GM19463 (cell line): ENCODE measurements at regions not wholly inside any gene's neighbourhood (a gene's known extent, or its start where the extent isn't known, plus 50 kb on each side); places are given as distances from the start of the nearest gene placed in this dataset.
"Not testable (repeated sequence)": the region's sequence is repeated elsewhere in the genome, so short reads cannot be mapped to it uniquely, and the experiment has no call there.

Source experiments
- ATAC-seq: cut with Tn5 transposase; IDR thresholded peaks from one replicate; pipeline ENCODE4 v1.9.1; 2021; ENCODE audit warnings: mild to moderate bottlenecking, moderate library complexity; ENCODE audit not compliant: unreplicated experiment

- ATAC-seq, result no peak
These were observed 57.1 kb upstream of the KCTD7 start for GRCh38 chr7:66571568-66571967.

DNA sequence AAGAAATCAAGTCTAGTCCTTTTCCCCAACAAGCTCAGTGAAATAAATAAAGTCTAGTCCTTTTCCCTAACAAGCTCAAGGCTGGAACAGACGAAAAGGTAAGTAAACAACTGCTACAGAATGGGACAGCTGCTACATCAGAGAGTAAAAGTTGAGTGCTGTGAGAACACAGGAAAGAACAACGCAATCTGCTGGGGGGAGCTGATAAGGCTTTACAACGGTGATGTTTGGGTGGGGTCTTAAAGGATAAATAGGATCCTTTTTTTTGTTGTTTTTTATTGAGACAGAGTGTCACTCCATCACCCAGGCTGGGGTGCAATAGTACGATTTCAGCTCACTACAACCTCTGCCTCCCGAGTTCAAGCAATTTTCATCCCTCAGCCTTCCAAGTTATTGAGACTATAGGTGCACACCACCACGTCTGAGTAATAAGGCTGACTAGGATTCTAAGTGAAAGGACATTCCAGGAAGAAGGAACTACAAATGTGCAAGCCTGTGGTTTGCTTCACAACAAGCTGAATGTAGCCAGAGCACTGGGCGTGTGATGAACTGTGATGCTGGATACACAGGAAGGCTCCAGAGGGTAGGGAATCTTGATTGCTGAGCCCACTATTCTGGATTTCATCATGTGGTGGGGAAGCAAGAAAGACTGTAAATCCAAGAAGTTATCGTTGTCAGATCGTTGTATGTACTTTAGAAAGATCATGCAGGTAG is 54.7 kb upstream of the KCTD7 start:
- not testable (repeated sequence) for ATAC-seq

DNA sequence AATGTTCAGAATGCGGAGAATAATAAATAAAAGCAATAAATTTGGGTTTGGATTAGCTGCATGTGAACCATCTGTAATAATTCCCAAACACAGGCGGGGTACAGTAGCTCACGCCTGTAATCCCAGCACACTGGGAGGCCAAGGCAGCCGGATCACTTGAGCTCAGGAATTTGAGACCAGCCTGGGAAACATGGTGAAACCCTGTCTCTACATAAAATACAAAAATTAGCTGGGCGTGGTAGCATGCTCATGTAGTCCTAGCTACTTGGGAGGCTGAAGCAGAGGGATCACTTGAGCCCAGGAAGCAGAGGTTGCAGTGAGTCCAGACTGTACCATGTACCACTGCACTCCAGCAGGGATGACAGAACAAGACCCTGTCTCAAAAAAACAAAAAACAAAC is 53.9 kb upstream of the KCTD7 start:
- not testable (repeated sequence) for ATAC-seq

DNA sequence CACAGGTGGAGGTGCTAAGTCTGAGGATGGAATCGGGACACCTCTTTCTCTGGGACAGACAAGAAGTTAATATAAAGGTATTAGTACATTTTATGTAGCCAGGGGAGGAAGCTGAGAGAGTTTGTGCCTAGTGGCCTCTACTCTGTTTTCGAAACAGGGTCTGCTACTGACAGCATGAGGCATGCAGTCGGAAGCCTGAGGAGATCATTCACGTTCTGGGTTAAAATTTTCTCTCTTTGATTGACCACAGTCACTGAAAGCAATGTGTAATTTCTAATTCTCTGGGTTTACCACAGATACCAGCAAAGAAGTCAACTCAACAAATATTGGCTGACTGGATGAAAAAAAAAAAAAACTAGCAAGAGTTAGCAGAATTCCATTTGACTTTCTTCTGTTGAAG is 53.3 kb upstream of the KCTD7 start:
- no peak for ATAC-seq

DNA sequence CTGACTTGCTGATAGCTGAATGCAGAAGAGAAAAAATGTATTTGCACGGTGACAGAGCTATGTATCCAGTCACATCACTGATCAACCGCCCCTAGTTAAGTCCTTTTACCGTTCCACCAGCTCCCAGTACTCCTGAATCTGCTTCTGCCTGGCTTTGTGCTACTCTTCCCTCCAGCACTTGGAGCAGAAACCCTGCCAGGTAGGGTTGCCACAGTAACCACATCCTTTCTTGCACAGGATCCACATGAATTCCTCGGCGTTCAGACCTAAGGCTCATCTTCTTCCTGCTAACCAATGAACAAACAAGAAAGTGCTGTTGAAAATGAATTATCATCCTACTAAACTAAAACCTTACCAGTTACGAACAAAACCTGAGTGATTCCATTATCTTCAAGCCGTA is 52.0 kb upstream of the KCTD7 start:
- no peak for ATAC-seq
